Stimulated activated memory B cell treated with anti-CD40 and anti-IgM and Interleukin-4, amounts not matched to agents 10 μg/mL and 1 μg/mL and 100 μg/mL, for 72 hours (primary cell): ENCODE measurements at regions not wholly inside any gene's neighbourhood (a gene's known extent, or its start where the extent isn't known, plus 50 kb on each side); places are given as distances from the start of the nearest gene placed in this dataset.

Source experiments
- ATAC-seq: fragments of 150-1000 bp; cut with Tn5 transposase; 2 replicates; pipeline ENCODE4 v1.10.0; 2021
- H3K27ac Mint-ChIP-seq: one replicate; pipeline ENCODE4 v1.8.0; 2022; ENCODE audit warnings: mild to moderate bottlenecking, mixed read lengths
- H3K27me3 Mint-ChIP-seq: one replicate; pipeline ENCODE4 v1.8.0; 2022; ENCODE audit warnings: mixed read lengths
- H3K36me3 Mint-ChIP-seq: one replicate; pipeline ENCODE4 v1.8.0; 2022; ENCODE audit warnings: mixed read lengths
- H3K4me1 Mint-ChIP-seq: one replicate; pipeline ENCODE4 v1.8.0; 2022; ENCODE audit warnings: mixed read lengths
- H3K4me3 Mint-ChIP-seq: one replicate; pipeline ENCODE4 v1.8.0; 2022; ENCODE audit warnings: mild to moderate bottlenecking, moderate library complexity, mixed read lengths
- H3K9me3 Mint-ChIP-seq: one replicate; pipeline ENCODE4 v1.8.0; 2022; ENCODE audit warnings: mixed read lengths

DNA sequence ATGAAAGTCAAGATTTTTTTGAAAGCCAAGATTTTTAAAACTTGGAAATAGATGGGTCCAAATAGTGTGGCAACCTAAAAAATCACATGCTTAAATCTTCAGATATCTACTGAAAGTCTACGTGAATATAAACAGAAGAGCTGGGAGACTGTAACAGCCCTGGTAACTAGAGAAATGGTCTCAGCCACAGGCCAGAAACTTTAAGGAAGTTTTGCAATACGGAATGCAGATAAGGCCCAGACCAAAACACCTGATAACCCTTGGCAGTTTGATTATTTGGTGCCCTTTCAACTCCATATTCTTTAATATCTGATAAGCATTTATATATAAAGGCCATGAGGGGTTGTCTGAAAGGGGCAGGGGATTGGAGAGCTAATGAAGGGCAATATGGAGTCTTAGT is 537.3 kb upstream of the TGFBR2 start:
- Mint-ChIP-seq H3K27me3 (peaks cover 22% of the 10 kb centered on the region), H3K4me1 (no peaks in the 10 kb centered on the region), H3K4me3 (no peak overlapping the region), H3K9me3 (peaks cover 5% of the 10 kb centered on the region), H3K27ac (no peak overlapping the region), H3K36me3 (no peaks in the 10 kb centered on the region)
- no peak for ATAC-seq

DNA sequence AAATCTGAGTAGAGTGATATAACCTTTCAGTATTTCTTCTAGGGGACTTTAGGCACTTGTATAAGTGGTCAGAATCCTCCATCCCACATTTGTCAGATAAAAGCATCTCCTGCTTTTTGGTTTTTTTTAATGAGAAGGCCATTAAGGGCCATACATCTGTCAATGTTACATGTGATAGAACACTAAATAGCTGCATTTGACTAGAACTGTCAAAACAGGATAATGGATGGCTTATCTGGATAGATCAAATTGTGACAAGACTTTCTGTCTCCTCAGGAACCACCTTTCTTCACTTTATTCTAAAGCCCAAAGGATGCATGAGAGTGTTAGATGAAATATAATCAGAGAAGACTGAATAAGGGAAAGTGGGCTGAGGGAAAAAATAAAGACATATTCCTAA is 533.4 kb upstream of the TGFBR2 start:
- Mint-ChIP-seq H3K4me1 (no peaks in the 10 kb centered on the region), H3K27ac (no peak overlapping the region), H3K27me3 (no peaks in the 10 kb centered on the region), H3K36me3 (no peaks in the 10 kb centered on the region), H3K4me3 (no peak overlapping the region), H3K9me3 (peaks cover 9% of the 10 kb centered on the region)
- ATAC-seq, result no peak

DNA sequence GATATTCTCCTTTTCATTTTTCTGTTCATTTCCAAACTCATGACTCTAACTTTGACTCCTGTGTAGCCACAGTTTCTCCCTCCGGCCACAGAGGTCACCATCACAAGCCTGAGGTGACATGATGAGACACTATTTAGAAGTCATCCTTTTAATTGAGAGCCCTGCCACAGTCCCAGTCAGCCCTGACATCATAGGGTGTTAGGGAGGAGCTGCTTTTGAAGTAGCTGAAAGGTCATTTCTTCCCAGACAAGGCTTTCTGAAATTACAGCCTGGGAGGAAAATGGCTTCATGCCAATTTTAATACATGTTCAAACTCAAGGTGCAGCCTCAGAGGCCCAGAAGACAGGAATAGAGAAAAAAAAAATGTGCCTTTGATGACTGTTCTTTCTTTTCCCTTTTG is 532.8 kb upstream of the TGFBR2 start:
- Mint-ChIP-seq H3K36me3 (no peaks in the 10 kb centered on the region), H3K27me3 (no peaks in the 10 kb centered on the region), H3K27ac (no peak overlapping the region), H3K4me1 (no peaks in the 10 kb centered on the region), H3K9me3 (peaks cover 9% of the 10 kb centered on the region), H3K4me3 (no peak overlapping the region)
- ATAC-seq, result no peak

DNA sequence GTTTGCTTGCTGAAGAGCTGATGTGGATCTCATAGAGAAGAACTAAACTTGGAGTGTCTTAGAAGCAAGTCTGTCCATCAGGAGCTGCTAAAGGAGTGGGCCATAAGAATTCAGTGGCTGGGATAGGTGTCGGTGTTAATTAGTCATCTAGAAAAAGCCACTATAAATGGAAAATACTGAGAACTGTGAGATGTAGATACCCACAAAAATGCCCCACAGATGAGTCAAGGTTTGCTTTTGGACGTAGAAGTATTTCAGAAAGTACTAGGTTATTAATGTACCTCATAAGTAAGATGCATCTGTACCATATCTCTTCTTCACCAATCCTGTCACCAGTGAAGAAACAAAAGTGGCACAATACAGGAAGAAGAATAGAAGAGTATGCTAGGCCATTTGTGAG is 530.9 kb upstream of the TGFBR2 start:
- Mint-ChIP-seq H3K4me3 (no peak overlapping the region), H3K9me3 (peaks cover 9% of the 10 kb centered on the region), H3K4me1 (no peaks in the 10 kb centered on the region), H3K27ac (no peak overlapping the region), H3K27me3 (no peaks in the 10 kb centered on the region), H3K36me3 (no peaks in the 10 kb centered on the region)
- ATAC-seq, result no peak

DNA sequence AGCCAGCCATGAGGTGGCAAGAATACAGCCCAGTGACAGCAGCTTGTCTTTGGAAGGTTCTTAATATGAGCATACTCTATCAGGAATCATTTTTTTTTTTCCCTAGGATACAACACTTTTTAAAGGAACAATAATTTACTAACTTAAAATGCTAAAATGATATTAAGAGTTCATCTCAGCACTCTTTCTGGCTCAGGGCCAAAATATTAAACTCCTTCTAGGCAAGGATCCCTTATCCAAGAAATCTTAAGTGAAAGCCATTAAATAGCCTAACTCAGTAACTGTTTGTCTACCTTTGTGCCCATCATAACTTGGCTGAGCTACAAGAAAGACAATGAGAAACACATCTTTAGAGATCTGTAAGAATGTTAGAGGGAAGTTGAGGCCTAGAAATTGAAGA is 529.5 kb upstream of the TGFBR2 start:
- no peak overlapping the region for H3K27ac Mint-ChIP-seq

DNA sequence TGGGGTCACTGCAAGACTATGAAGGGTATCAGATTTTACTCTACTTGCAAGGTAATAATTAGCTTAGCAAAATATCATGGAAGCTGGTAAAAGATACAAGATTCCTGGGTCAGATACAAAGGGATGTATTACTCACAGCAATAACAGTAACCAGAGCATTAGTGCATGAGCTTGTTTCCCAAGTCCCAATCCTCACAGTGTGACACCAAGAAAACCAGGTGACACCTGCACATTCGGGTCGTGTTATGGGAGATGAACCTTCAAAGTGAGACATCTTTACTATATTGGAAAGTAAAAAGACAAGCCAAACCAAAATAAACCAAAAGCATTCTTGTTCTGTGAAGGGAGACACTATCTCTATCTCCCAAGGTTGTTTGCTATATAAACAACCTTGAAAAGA is 528.7 kb upstream of the TGFBR2 start:
- H3K36me3 Mint-ChIP-seq, result no peaks in the 10 kb centered on the region
- no peak for ATAC-seq
- H3K4me1 Mint-ChIP-seq, result no peaks in the 10 kb centered on the region
- H3K9me3 Mint-ChIP-seq, result peaks cover 7% of the 10 kb centered on the region
- H3K27me3 Mint-ChIP-seq, result no peaks in the 10 kb centered on the region
- H3K27ac Mint-ChIP-seq, result no peak overlapping the region
- H3K4me3 Mint-ChIP-seq, result no peak overlapping the region

More for the DNA sequence above, 529.5 kb upstream of the TGFBR2 start:
- no peaks in the 10 kb centered on the region for H3K4me1 Mint-ChIP-seq
- H3K4me3 Mint-ChIP-seq, result no peak overlapping the region
- ATAC-seq, result no peak
- H3K9me3 Mint-ChIP-seq, result peaks cover 7% of the 10 kb centered on the region
- H3K36me3 Mint-ChIP-seq, result no peaks in the 10 kb centered on the region
- H3K27me3 Mint-ChIP-seq, result no peaks in the 10 kb centered on the region

DNA sequence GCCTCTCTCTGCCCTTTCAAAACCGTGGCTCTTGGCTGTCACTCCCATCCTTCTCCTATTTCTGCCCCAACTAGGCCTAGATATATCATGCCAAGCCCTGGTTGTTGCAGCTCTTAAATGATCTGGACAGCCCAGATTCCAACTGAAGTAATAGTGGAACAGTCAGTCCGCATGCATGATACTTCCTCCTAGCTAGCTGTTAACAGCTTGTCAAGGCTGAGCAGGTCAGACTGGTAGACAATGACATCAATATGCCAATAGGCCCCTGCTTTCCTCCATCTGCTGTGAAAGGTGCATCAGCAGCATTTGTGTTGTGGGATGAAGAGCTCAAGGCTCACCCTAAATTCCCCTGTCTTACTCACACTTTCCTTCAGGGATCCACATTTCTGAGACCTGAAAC is 527.7 kb upstream of the TGFBR2 start:
- no peaks in the 10 kb centered on the region for H3K36me3 Mint-ChIP-seq
- peaks cover 7% of the 10 kb centered on the region for H3K9me3 Mint-ChIP-seq
- H3K4me1 Mint-ChIP-seq, result no peaks in the 10 kb centered on the region
- peak; percentile 46 for ATAC-seq
- no peak overlapping the region for H3K27ac Mint-ChIP-seq
- no peaks in the 10 kb centered on the region for H3K27me3 Mint-ChIP-seq
- H3K4me3 Mint-ChIP-seq, result no peak overlapping the region

DNA sequence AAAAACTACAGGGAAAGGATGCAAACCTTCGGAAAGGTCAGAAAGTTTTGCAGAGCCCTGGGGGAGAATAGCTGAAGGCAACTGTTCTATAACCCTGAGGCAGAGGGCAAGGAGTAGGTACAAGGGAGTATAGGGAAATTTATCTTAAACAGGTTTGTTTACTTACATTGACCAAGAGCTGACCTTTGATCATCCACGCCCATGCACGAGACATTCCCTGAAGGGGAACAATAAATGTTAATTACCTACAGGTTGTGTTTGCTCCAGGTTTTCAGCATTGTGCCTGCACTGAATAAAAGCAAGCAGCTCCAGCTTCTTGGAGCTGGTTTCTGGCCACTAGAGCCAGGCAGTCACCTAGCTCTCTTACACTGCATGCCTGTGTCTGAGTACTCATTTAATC is 524.5 kb upstream of the TGFBR2 start:
- Mint-ChIP-seq H3K36me3 (no peaks in the 10 kb centered on the region), H3K4me3 (no peak overlapping the region), H3K27ac (no peak overlapping the region), H3K4me1 (no peaks in the 10 kb centered on the region), H3K27me3 (peaks cover 26% of the 10 kb centered on the region), H3K9me3 (no peaks in the 10 kb centered on the region)
- ATAC-seq, result no peak

DNA sequence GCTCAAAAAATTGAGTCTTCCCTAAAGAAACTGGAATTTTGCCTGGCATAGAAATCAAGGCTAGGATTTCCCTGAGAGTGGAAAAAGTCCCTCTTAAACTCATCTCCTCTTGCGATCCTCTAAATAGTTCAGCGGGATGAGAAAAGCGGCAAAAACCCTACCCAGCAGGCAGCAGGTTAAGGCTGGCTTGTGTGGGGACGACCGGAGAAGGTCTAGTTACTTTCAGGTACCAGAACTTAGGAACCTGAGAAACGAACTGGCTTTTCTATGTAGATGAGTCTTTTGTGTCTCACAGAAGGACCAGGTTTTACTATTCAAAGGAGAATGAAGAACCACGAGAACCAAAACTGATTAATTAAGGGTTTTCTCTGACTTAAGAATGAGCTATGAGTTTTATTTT is 523.7 kb upstream of the TGFBR2 start:
- no peaks in the 10 kb centered on the region for H3K4me1 Mint-ChIP-seq
- H3K27me3 Mint-ChIP-seq, result peaks cover 30% of the 10 kb centered on the region
- ATAC-seq, result no peak
- no peak overlapping the region for H3K4me3 Mint-ChIP-seq
- H3K9me3 Mint-ChIP-seq, result no peaks in the 10 kb centered on the region
- no peaks in the 10 kb centered on the region for H3K36me3 Mint-ChIP-seq
- no peak overlapping the region for H3K27ac Mint-ChIP-seq

DNA sequence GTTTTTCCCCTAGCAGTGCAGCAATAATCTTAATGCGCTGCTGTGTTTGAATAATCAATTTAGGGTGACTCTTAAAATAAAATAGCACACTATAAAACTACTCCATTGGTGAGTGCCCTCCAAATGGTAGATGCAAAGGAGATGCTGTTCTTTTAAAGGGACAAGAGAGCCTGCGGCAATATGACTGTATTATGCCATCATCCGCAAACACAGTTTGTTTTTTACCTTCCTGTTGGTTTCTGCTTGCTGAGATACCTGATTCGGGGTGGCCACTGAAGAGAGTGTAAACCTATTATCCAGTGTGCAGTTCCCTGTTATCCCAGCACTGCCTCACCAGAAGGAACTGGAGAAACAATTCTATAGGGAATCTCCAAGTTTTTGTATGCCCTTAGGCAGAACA is 523.1 kb upstream of the TGFBR2 start:
- Mint-ChIP-seq H3K27ac (no peak overlapping the region), H3K9me3 (no peaks in the 10 kb centered on the region), H3K4me1 (no peaks in the 10 kb centered on the region), H3K36me3 (no peaks in the 10 kb centered on the region), H3K27me3 (peaks cover 34% of the 10 kb centered on the region), H3K4me3 (no peak overlapping the region)
- no peak for ATAC-seq

DNA sequence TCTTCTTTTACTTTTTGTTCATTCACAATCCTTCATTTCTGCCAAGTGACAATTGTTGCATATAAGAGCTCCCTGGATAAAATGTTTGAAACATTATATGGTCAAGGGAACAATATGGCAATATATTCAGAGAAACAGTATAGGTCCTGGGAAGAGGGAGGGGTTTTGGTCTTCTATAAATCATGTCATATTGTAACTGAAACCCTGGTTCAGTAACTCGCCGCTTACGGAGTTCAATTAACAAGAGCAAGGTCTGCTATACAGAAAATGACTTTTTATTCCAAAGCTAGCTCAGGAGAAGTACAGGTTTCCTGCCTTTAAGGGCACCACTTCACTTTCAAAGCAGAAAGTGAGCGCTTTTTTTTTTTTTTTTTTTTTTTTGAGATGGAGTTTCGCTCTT is 522.1 kb upstream of the TGFBR2 start:
- Mint-ChIP-seq H3K36me3 (no peaks in the 10 kb centered on the region), H3K4me1 (no peaks in the 10 kb centered on the region), H3K27ac (no peak overlapping the region), H3K9me3 (no peaks in the 10 kb centered on the region), H3K4me3 (no peak overlapping the region), H3K27me3 (peaks cover 34% of the 10 kb centered on the region)
- no peak for ATAC-seq

DNA sequence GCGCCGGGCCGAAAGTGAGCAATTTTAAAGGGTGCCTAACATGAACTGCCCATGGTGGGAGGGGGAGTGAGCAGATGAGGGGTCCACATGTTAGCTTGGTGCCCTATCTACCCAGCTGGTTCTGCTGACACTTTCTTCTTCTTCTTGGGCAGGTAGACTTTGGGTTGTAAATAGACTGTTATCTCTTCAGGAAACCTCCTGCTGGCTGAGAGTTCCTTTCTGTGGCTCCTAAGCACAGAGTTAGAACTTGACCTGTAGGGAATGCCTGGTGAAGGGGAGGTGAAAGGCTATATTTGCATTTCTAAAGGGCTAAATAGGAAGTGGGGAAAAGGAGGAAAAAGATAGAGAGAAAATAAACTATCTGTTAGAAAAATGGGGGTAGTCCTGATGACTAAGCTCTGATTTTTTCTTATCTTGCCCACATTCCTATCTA is 521.4 kb upstream of the TGFBR2 start:
- Mint-ChIP-seq H3K4me3 (no peak overlapping the region), H3K9me3 (no peaks in the 10 kb centered on the region), H3K27me3 (peaks cover 34% of the 10 kb centered on the region), H3K27ac (no peak overlapping the region), H3K4me1 (no peaks in the 10 kb centered on the region), H3K36me3 (no peaks in the 10 kb centered on the region)
- ATAC-seq, result no peak

DNA sequence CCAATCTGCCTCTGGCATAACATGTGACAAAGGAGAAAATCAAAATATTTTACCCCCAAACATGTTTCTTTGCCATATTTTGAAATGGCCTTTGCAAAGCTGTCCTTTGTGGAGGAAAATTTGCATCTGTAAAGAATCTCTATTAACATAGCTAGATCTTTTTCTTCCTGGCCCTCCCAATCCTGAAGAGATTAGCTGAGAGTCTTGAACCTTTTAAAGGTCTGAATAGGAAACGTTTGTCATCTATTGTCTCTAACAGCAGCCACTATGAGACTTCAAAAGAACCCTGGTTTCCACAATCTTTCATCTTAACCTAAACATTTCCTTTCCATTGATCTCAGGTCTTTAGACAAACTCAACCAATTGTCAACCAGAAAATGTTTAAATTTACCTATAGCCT is 520.9 kb upstream of the TGFBR2 start:
- no peaks in the 10 kb centered on the region for H3K36me3 Mint-ChIP-seq
- no peak overlapping the region for H3K4me3 Mint-ChIP-seq
- H3K9me3 Mint-ChIP-seq, result no peaks in the 10 kb centered on the region
- ATAC-seq, result no peak
- H3K4me1 Mint-ChIP-seq, result no peaks in the 10 kb centered on the region
- no peak overlapping the region for H3K27ac Mint-ChIP-seq
- H3K27me3 Mint-ChIP-seq, result peaks cover 35% of the 10 kb centered on the region

DNA sequence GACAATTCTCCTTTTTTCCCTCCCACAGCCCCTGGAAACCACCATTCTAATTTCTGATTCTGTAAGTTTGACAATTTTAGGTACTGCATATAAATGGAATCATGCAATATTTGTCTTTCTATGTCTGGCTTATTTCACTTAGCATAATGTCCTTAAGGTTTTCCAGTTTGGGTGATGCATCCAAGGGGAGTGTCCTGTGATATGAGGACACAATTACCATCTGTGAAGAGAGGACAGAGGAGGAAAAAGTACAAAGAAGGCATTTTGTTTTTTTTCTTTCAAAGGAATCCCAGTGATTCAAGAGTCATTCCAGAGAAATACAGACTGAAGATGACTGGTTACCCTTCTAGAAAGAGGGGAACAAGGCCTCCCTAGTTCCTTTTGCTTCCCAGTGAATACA is 514.7 kb upstream of the TGFBR2 start:
- H3K9me3 Mint-ChIP-seq, result peaks cover 4% of the 10 kb centered on the region
- H3K27ac Mint-ChIP-seq, result no peak overlapping the region
- no peaks in the 10 kb centered on the region for H3K36me3 Mint-ChIP-seq
- no peak for ATAC-seq
- H3K4me1 Mint-ChIP-seq, result no peaks in the 10 kb centered on the region
- H3K27me3 Mint-ChIP-seq, result peaks cover 39% of the 10 kb centered on the region
- no peak overlapping the region for H3K4me3 Mint-ChIP-seq

DNA sequence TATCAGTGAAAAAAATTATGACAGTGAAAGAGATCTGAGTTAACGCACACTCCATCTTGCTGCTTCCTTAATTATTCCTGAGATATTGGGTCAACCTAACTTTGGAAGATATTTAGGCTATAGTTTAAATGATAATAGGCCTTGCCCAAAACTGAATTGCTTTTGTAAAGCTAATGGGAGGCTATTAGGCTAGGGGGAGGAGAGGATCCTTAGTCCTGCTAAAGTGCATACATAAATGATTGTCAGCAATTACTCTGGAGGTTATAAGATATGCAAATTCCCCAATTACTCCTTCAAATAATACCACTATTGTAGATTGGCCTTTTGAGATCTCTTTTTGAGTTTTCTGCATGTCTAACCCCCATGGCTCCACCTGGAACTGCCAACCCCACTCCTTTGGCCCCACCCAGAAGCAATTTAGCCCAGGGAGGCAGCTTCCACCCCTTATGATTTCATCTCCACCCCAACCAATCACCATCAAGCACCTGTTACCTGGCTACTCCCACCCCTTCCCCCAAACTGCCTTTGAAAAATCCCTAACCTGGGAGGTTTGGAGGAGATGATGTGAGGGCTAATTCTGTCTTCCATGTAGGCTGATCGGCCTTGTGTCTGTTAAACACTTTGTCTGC is 509.3 kb upstream of the TGFBR2 start:
- Mint-ChIP-seq H3K4me1 (no peaks in the 10 kb centered on the region), H3K36me3 (no peaks in the 10 kb centered on the region), H3K27me3 (peaks cover 13% of the 10 kb centered on the region), H3K9me3 (peaks cover 4% of the 10 kb centered on the region), H3K27ac (no peak overlapping the region), H3K4me3 (no peak overlapping the region)
- no peak for ATAC-seq

DNA sequence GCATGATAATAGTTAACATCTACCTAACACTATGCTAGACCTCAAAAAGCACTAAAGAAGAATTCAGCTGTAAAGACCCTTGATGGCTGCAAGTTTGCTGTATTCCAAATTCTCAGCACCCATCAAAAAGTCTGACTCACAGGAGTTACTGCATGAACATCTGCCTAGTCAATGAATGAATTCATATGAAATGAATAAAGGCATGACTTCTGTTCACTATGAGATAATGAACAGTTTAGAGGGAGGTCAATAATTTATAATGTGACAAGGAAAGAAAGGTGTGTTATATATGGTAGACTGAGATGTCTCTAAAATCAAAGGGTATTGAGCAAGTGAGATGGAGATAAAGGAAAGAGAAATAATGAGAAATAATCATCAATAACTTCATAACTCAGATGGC is 508.2 kb upstream of the TGFBR2 start:
- Mint-ChIP-seq H3K4me3 (no peak overlapping the region), H3K27me3 (peaks cover 4% of the 10 kb centered on the region), H3K27ac (no peak overlapping the region), H3K4me1 (no peaks in the 10 kb centered on the region), H3K36me3 (no peaks in the 10 kb centered on the region), H3K9me3 (peaks cover 4% of the 10 kb centered on the region)
- no peak for ATAC-seq
